Upper lobe of left lung (tissue), 6 donors: ENCODE measurements at regions not wholly inside any gene's neighbourhood (a gene's known extent, or its start where the extent isn't known, plus 50 kb on each side); places are given as distances from the start of the nearest gene placed in this dataset.

ENCODE experiments used
- ATAC-seq, 2 donors: fragments of 200-7000 bp; cut with Tn5 transposase; one replicate each; pipeline ENCODE4 v1.9.1; 2022; ENCODE audit warnings: mild to moderate bottlenecking in 2 of 2, moderate library complexity in 2 of 2; ENCODE audit not compliant: low FRiP score in 2 of 2
- DNase-seq, 2 donors: peaks; one replicate each; pipeline ENCODE4 v3.0.0-alpha.2; 2019 to 2020
- H3K27ac ChIP-seq, 4 donors: fragments of 200-600 bp; sonication (generic); one replicate each; pipeline ENCODE4 v1.5.1; 2016 to 2019
- H3K27me3 ChIP-seq, 4 donors: fragments of 200-600 bp; sonication (generic); one replicate each; pipeline ENCODE4 v1.5.1; 2017 to 2019
- H3K36me3 ChIP-seq, 4 donors: fragments of 200-600 bp; sonication (generic); one replicate each; pipeline ENCODE4 v1.5.1; 2016 to 2019
- H3K4me1 ChIP-seq, 4 donors: fragments of 200-600 bp; sonication (generic); one replicate each; pipeline ENCODE4 v1.5.1; 2018 to 2019
- H3K4me3 ChIP-seq, 4 donors: fragments of 200-600 bp; sonication (generic); one replicate each; pipeline ENCODE4 v1.5.1; 2017 to 2019; ENCODE audit warnings: mild to moderate bottlenecking in 2 of 4, moderate library complexity in 1 of 4
- H3K9me3 ChIP-seq, 4 donors: fragments of 200-600 bp; sonication (generic); one replicate each; pipeline ENCODE4 v1.5.1; 2018 to 2019
- CTCF ChIP-seq, 6 experiments: fragments of 450-650 bp in 4 of 6; fragments of 200-600 bp in 2 of 6; sonication (generic) in 2 of 6; IDR thresholded peaks; one replicate each; pipeline ENCODE4 v1.5.1; 2016 to 2019; ENCODE audit warnings: antibody characterized with exemption in 6 of 6
- EP300 ChIP-seq, 4 donors: sonication (generic); formaldehyde crosslinking; IDR thresholded peaks; one replicate each; pipeline ENCODE4 v1.5.1; 2017; ENCODE audit warnings: antibody characterized with exemption in 4 of 4, control low read depth in 2 of 4
- POLR2A ChIP-seq, 4 donors: fragments of 450-650 bp; IDR thresholded peaks; one replicate each; pipeline ENCODE4 v1.5.1; 2016 to 2017; ENCODE audit warnings: antibody characterized with exemption in 4 of 4, mild to moderate bottlenecking in 2 of 4
- POLR2AphosphoS5 ChIP-seq, 2 donors: sonication (generic); formaldehyde crosslinking; IDR thresholded peaks; one replicate each; pipeline ENCODE4 v1.5.1; 2017; ENCODE audit warnings: antibody characterized with exemption in 2 of 2
- WGBS, 2 donors: methylation state at CpG; one replicate each; pipeline ENCODE4 v1.1.5; 2017 to 2018; 5-methylcytosine and 5-hydroxymethylcytosine counted together
- donor health status: DM: no; HTN: no; CAD: no; lungs with moderate emphysema.
- donor health status: DM: no; HTN: yes; CAD: no; lungs with severe emphysema.

- WGBS, 2 donors: 81 to 84% methylated on average over 3 of the region's 3 CpGs
- TF ChIP-seq POLR2AphosphoS5 (IDR thresholded peaks at IDR 0.05): no peak
- no peaks in the 10 kb centered on the region for H3K4me1 ChIP-seq
- no peaks in the 10 kb centered on the region for H3K36me3 ChIP-seq
- H3K27ac ChIP-seq: no peak overlapping the region
- H3K27me3 ChIP-seq: no peaks in the 10 kb centered on the region
- ATAC-seq (no peak), DNase-seq (no peak)
- no peaks in the 10 kb centered on the region for H3K9me3 ChIP-seq
- H3K4me3 ChIP-seq: no peak overlapping the region
Observed at GRCh38 chr20:51869002-51869401, 66.7 kb upstream of the SALL4 start.

GRCh38 chr20:51867251-51867650 is 64.9 kb upstream of the SALL4 start:
- ATAC-seq (no peak), DNase-seq (no peak)
- Histone ChIP-seq H3K9me3 (no peaks in the 10 kb centered on the region), H3K27me3 (no peaks in the 10 kb centered on the region), H3K27ac (no peak overlapping the region), H3K4me1 (no peaks in the 10 kb centered on the region), H3K36me3 (no peaks in the 10 kb centered on the region), H3K4me3 (no peak overlapping the region)
- TF ChIP-seq CTCF (IDR thresholded peaks at IDR 0.05) (no peak), POLR2AphosphoS5 (IDR thresholded peaks at IDR 0.05) (no peak), EP300 (IDR thresholded peaks at IDR 0.05) (no peak), POLR2A (IDR thresholded peaks at IDR 0.05) (no peak)
- WGBS, 2 donors: 66 to 73% methylated on average over 3 of the region's 3 CpGs

GRCh38 chr20:51864967-51865366 is 62.6 kb upstream of the SALL4 start:
- no peak for DNase-seq
- H3K27ac ChIP-seq: no peak overlapping the region
- WGBS, 2 donors: 91 to 92% methylated on average over 14 of the region's 14 CpGs
- H3K4me3 ChIP-seq: no peak overlapping the region
- no peak for TF ChIP-seq EP300 (IDR thresholded peaks at IDR 0.05)
- TF ChIP-seq POLR2AphosphoS5 (IDR thresholded peaks at IDR 0.05): no peak
- TF ChIP-seq POLR2A (IDR thresholded peaks at IDR 0.05): no peak
- no peak for TF ChIP-seq CTCF (IDR thresholded peaks at IDR 0.05)
- H3K9me3 ChIP-seq: no peaks in the 10 kb centered on the region
- no peaks in the 10 kb centered on the region for H3K27me3 ChIP-seq
- H3K4me1 ChIP-seq: no peaks in the 10 kb centered on the region
- ATAC-seq: no peak
- no peaks in the 10 kb centered on the region for H3K36me3 ChIP-seq

GRCh38 chr20:51862796-51863195 is 60.5 kb upstream of the SALL4 start:
- ATAC-seq (no peak), DNase-seq (no peak)
- Histone ChIP-seq H3K4me1 (no peaks in the 10 kb centered on the region), H3K4me3 (no peak overlapping the region), H3K9me3 (no peaks in the 10 kb centered on the region), H3K27me3 (no peaks in the 10 kb centered on the region), H3K27ac (no peak overlapping the region), H3K36me3 (no peaks in the 10 kb centered on the region)
- TF ChIP-seq CTCF (IDR thresholded peaks at IDR 0.05) (no peak), EP300 (IDR thresholded peaks at IDR 0.05) (no peak), POLR2AphosphoS5 (IDR thresholded peaks at IDR 0.05) (no peak)
- WGBS, 2 donors: 82 to 89% methylated on average over 8 of the region's 8 CpGs

- TF ChIP-seq EP300 (IDR thresholded peaks at IDR 0.05): no peak
- no peak for TF ChIP-seq POLR2A (IDR thresholded peaks at IDR 0.05)
- no peak for TF ChIP-seq POLR2AphosphoS5 (IDR thresholded peaks at IDR 0.05)
- TF ChIP-seq CTCF (IDR thresholded peaks at IDR 0.05): no peak
- Histone ChIP-seq H3K27me3 (no peaks in the 10 kb centered on the region), H3K36me3 (no peaks in the 10 kb centered on the region), H3K9me3 (no peaks in the 10 kb centered on the region), H3K27ac (no peak overlapping the region), H3K4me3 (no peak overlapping the region), H3K4me1 (no peaks in the 10 kb centered on the region)
- ATAC-seq (no peak), DNase-seq (no peak)
- 74 to 80% methylated on average over 7 of the region's 7 CpGs for WGBS, 2 donors
Observed at GRCh38 chr20:51861726-51862466, 59.6 kb upstream of the SALL4 start.
